ENCODE measurements at regions not wholly inside any gene's neighbourhood (a gene's known extent, or its start where the extent isn't known, plus 50 kb on each side); places are given as distances from the start of the nearest gene placed in this dataset.

DNA sequence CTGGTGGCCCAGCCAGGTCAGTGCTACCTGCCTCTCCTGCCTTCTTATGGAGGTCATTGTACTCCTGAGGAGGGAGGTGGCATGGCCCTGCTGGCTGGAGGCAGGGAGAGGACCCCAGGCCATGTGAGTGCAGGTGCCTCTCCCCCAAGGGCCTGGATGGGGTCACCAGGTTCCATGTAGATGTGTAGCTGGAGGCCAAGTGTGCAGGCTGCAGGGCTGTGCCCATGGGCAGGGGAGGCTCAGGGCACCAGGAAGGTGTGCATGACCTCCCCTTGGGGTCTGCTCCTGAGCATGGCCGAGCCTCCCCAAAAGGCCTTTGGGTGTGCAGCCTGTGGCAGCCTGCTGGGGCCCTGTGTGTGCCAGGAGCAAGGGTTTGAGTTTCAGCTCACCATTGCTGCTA is 128.1 kb upstream of the HDAC4 start:
- TF ChIP-seq FOXP2 (optimal IDR thresholded peaks at IDR 0.05; ENCODE audit: borderline replicate concordance, extremely low read depth, extremely low read length, insufficient read depth) = no peak
- TF ChIP-seq SIN3A (IDR thresholded peaks at IDR 0.05; ENCODE audit: borderline replicate concordance, insufficient read depth, low read length) = no peak
- TF ChIP-seq POLR2AphosphoS5 (IDR thresholded peaks at IDR 0.05; ENCODE audit: low read depth, low read length) = no peak
- TF ChIP-seq REST (IDR thresholded peaks at IDR 0.05; ENCODE audit: insufficient read depth in 1 of 2, low read depth in 2 of 2, low read length in 2 of 2) = no peak
- no peak for TF ChIP-seq TAF1 (IDR thresholded peaks at IDR 0.05; ENCODE audit: borderline replicate concordance, insufficient read depth, low read length)
